GM18508 (cell line): ENCODE measurements at regions not wholly inside any gene's neighbourhood (a gene's known extent, or its start where the extent isn't known, plus 50 kb on each side); places are given as distances from the start of the nearest gene placed in this dataset.

Experiments used
- ATAC-seq: cut with Tn5 transposase; IDR thresholded peaks from one replicate; pipeline ENCODE4 v1.9.1; 2021; ENCODE audit warnings: moderate number of reproducible peaks; ENCODE audit not compliant: insufficient read depth, unreplicated experiment

DNA sequence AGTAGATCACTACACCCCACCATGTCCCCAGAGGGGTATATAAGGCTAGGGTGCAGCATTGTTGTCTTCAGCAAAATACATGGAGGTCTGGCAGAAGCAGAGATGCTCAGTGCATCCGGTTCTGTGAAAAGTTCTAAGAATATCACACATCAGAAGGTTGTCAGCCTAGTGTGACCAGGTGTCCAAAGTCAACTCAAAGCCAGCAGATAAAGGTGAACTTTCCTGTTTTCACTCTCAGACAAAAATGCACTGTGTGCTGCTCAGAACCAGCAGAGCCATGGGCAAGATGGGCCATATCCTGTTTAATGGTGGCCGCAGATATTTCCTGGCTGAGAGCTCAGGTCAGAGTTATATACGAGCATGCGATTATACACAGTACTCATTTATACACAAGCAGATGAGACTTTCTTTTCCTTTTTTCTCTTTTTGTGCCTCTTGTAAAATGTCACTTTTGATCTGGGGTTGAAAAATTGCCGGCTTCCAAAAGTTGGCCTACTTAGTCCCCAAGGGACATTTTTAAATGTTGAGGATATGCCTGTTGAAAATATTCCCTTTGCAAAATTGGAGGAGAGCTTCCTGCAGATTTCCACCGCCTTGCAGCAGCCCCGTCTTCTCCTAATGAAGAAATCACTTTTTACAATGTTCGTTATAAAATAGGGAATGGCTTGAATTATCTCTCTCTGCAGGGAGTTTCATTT, 425.6 kb upstream of the SALL1 start:
- no peak for ATAC-seq

DNA sequence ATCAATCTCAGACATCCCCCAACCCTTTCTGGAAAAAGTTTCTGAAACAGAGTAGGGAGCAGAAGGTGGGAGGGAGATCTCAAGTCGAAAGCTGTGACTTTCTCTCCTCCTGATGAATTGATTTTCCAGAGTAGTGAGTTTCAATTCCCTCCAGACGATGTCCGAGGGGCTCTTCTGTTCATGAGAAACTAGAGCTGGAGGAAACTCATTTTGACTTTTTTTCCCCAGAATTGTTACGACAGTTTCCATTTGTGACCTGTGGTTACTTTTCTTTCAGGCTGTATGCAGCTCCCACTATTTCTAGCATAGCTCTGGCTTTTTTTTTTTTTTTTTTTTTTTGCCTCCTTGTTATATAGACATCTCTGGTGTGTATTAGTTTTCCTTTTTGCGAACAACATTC, 422.1 kb upstream of the SALL1 start:
- no peak for ATAC-seq

DNA sequence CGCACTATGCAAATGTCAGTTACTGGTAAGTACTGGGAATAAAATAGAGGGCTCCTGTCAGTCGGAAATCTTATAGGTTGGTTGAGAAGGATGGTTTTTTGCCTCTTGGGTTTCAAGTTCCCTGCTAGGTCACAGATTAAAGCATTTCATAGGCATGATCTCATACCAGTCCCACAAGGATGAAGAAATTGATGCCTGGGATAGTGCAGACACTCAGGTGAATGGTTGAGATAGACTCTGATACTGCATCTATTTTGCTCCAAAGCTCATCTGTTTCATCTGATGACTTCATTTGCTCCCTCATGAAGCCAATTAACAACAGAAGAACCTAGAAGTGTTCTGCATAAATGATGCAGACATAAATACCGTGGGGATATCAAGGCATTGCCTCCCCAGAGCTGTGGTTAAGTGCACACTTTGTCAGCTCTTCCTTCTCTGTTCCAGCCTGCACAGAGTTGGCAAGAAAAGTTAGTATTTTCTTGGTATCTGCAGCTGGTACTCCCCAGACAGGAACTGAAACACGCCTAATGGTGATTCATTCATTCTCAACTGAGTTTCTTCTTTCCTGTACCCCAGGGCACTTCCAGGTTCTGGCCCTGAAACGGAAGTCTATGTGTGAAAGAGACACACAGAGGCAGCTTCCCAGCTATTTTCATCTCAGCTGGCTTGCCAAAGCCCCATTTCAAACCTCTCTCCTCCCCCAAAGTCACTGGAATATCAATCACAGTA, 418.3 kb upstream of the SALL1 start:
- peak; percentile 69 for ATAC-seq

DNA sequence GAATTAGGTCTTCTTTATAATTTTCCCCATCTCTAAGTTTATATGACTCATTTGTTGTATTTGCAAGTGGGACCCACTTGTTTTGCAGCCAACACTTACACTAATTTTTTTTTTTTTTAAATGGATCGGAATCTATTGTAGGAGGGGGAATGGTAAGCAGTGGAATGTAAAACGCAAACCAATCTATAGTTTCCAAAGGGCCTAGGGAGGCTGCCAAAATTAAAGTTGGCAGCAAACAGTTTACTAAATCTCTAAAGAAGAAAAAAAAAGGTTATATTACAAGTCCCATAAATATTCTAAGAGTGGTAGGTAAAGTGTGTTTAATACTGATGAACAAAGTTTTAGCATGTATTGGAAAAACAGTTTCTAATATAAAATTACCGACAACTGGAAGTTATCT, 416.8 kb upstream of the SALL1 start:
- ATAC-seq = no peak

DNA sequence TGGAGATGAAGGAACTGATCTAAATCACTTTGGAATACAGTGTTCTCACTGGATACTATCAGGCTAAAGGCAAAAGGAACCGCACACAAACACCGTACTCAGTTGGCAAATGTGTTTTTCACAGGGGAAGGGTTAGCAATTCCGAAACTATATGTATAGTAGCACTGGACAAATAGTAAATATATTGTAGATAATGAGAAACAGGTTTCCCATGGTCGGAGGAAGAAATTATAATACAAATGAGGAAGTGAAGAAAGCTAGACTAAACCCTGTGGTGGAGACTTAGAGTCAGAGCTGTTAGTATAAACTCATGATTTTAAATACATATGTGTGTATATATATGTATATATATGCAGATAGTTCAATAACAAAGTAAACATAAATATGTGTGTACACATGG, 414.1 kb upstream of the SALL1 start:
- ATAC-seq = peak; percentile 75

DNA sequence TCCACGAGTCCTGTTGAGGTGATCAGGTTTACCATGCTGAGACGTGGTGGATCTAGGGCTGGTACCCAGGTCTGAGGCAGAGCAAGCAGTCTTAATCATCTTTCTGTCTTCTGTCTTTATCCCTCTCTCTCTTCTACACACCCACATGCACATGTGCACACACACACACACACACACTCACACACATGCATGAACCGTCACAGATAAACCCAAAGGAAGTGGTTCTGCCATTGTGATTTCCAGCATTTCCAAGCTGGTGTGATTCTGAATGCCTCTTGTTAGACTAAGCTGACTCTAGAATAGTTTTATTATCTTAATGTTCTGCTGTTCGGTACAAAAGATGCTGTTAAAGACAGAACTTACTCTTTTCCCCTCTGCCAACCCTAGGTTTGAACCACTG, 411.8 kb upstream of the SALL1 start:
- no peak for ATAC-seq

DNA sequence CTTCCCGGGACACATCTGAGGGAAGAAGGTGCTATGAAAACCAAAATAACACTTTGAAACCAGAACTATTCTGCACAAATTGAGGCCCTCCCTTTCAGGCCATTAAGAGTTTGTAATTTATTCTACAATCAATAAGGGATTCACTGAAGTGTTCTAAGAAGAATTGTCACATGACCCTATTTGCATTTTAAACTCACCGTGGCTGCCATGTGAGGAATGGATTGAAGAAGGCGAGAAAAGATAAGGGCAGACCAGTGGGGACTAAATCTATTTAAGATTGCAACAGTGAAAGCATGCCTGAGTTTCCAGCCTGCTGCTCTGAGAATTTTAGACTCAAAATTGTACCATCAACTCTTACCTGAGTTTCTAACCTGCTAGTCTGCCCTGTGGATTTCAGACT, 408.8 kb upstream of the SALL1 start:
- no peak for ATAC-seq

DNA sequence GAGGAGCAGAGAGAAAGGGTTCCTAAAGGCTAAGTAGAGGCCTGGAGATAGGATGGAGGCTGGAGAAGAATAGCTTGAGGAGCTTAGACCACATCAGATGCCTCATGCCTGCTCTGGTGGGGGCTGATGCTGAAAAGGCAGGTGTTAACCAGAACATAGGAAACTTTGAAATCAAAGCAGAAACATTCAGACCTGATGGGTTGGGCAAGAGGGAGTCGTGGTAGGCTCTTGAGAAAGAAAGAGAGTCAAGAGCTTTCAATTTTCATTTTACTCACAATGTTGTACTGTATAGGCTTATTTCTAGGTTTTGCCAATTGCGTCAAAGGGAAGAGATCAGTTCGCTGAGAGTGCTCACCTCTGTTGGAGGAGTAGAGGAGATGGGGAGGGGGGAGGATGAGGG, 406.6 kb upstream of the SALL1 start:
- ATAC-seq = no peak

DNA sequence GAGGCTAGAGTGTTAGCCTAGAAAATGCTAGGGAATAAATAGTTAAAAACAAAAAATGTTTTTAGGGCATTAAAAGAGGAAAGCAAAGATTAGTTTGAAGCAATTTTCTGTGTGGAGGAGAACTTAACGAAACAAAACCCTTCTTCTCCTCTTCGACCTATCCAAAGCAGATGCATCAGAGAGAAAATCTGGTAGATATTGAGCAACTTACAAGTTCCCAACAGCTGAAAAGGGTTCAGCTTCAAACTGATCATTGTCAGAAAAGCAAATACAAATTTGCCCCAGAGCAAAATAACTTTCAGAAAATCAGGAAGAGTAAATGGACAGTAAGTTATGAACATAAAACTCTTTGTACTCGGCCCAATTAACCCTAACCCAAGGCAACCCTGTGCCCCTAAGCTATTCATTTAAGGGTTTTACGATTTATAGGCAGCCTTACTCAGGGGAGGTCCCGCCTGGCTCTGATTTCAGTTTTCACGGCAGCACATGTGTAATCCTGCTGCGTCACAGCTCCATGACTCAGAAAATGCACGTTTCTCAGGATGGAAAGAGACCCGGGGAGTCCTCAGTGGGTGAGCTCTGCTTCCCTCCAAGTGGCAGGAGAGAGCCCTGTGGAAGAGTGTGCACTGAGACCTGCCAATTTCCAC, 405.7 kb upstream of the SALL1 start:
- no peak for ATAC-seq

DNA sequence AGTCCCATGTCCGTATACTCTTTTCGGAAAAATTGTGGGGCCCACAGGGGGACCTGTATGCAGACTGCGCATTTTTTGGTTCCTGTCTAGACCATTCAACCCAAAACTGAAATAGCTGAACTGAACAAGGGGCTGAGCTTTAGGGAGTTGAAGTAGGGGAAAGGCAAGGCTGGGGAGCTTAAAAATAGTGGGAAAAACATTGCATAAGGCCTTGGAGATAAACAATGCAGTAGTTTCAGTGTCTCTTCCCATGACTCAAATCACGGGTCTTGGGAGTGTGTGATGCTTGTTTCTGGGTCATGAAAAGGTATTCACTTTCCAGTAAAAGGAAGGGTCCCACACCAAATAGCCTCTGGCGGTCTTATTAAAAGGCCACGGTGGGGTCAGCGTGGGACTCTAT, 402.8 kb upstream of the SALL1 start:
- ATAC-seq = no peak

DNA sequence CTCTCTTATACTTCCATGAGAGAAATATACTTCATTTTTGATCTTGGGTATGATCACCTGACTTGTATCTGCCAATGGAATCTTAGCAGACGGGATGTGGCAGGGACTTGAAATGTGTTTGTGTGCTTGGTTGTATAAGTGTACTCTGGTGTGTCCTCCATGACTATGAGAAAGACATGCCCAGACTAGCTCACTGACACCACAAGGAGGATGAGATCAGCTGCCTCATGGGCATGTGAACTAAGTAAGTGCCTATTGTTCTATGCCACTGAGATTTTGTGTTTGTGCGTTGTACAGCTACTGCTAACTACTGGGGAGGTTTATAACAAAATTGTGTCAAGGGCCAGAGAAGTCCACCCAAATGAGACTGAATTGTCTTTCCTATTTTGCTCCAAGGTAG, 402.2 kb upstream of the SALL1 start:
- ATAC-seq = no peak

DNA sequence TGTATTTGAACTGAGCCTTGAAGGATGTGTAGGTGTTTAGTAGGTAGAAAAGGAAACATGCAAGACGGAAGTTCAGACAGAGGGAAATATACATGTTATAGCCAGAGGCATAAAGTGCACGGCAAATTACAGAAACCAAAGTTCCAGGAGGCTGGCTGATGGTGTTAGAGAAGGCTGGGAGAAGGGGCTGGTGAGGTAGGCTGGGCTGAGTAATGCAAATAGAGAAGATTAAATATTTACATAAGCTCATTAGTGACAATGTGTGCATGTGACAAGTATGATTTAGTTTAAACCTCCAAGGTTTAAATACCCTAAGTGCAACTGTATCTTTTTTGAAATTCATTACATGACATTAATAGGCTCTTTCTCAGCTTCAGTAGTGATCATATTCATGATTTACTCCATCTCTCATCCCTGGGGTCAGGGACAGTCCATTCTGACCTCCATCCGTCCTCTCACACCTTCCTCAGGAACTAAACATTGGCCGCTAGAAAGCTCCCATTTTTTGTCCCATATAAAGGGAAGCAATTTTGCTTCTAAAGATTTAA, 399.8 kb upstream of the SALL1 start:
- no peak for ATAC-seq

DNA sequence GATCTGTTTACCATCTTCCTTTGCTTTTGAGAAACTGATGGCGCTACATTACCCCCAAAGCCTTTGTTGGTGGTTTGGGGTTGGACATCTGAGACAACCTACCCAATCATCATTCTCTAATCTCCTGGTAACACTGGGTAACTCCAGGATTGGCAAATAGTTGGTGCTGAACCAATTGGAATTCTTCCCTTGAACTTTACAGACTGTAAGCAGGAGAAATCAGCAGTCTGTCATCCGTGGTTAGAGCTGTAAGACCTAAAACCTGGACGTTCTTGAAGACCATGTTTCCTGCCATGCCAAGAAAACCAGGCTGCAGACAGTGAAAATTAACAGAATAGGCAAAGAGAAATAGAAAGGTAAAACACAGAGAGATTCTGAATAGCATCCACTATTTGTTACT, 398.8 kb upstream of the SALL1 start:
- ATAC-seq = no peak

DNA sequence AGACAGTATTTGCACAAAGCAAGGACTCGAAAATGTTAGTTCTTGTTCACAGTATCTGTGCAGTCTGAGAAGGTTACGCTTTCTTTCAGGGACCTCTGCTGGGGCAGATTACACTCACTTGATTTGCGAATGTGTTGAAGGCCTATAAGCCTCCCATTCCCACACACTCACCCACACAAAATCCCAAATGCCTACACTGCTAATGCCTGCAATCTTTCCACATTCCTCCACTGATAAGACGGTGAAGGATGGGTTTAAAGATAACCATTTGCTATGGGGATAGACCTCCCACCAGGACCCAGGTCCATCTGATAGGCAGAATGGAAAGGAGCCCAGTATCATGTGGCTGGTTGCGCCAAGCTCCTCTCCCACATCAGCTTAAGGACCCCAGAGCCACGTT, 394.9 kb upstream of the SALL1 start:
- no peak for ATAC-seq

DNA sequence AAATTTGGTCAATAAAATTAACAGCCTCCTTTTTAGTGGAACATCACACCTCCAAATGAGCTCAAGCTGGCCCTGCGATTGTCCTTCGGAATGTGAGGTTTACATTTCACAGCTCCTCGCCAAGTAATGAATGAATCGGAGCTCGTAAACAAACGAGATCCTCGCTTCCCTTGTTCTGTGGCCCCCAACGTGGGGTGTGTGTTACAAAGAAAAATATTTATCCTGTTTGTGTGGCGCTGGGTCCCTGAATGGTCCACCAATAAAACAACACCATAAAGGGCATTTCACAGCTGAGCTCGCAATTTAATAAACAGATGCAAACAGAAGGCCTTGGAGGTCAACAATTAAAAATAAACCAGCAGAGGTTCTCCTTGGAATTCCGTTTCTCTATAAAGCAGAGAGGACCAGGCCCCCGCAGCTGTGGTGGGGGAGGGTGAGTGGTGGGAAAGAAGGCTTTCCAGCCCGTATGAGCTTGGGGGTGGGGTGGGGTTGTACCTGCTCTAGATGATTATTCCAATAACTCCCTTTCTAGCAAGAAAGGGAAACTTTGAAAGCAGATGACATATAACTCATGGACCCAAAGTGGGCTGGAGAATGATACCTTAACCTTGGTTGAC, 393.9 kb upstream of the SALL1 start:
- no peak for ATAC-seq

DNA sequence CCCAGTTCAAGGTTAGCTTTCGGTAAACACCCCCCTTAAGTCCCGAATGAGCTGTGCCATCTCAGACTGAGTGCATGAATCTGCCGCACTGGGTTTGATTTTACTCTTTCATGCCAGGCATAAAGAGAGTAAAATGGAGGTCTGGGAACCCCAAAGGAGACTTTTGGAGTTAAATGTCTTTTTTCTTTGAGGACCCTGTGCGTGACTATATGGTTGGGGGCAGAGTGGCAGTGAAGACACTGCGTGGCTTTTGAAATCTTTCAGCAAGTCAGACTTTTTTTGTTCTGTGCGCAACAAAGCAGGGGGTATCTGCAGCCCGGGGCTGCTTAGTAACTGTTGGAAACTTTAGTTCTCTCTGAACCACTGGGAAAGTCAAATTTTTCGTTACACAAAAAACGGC, 392.9 kb upstream of the SALL1 start:
- ATAC-seq = no peak

DNA sequence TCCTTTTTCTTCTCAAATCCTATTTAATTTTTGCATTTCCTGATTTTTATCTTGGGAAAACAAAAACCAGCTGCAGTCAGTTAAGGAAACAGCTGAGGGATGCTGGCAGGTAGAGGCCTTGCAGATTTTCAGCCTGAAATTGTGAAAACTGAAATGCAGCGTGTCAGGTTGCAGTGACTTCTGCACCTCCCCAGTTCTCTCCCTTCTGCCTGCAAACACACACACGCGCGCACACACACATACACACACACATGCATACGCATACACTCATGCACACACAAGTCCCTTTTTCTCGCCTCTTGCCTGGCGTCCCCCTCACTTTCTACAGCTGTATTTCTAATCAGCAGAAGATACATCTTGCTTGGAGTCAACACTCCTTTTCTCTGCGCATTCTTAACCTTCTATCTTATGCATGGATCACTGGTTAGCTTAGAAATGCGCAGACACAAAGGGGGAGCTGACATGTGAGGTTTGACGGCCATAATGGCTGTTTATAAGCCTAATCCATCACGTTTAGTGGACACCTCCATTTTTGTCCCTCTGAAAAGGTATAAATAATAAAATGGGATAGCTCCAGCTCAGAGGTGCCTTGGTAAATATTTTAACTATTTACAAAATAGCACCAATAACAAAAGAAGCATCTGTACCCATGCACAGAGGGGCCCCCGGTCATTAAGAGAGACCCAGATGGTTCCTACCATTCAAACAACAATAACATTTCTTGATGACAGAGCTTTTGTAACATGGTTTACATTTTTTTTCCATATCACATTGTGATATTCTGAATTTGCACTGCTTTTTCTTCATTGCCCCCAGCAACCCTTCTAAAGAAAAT, 392.1 kb upstream of the SALL1 start:
- no peak for ATAC-seq

DNA sequence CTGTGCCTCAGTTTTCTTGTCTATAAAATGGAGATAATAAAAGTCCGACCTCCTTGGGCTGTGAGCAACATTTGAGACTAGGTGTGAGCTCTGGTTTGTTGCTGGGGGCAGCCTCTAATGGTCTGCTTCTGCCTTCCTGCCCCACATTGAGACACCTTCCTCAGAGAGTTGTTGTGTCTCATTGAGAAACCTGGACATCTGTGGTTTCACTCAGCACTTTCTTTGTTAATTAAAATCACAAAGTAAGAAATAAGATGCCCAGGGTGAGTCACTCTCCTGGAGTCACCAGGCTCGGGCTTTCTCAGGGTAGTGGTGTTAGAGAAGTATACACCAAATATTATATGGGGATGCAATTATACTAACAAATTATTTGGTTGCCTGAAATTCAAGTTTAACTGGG, 389.2 kb upstream of the SALL1 start:
- no peak for ATAC-seq

DNA sequence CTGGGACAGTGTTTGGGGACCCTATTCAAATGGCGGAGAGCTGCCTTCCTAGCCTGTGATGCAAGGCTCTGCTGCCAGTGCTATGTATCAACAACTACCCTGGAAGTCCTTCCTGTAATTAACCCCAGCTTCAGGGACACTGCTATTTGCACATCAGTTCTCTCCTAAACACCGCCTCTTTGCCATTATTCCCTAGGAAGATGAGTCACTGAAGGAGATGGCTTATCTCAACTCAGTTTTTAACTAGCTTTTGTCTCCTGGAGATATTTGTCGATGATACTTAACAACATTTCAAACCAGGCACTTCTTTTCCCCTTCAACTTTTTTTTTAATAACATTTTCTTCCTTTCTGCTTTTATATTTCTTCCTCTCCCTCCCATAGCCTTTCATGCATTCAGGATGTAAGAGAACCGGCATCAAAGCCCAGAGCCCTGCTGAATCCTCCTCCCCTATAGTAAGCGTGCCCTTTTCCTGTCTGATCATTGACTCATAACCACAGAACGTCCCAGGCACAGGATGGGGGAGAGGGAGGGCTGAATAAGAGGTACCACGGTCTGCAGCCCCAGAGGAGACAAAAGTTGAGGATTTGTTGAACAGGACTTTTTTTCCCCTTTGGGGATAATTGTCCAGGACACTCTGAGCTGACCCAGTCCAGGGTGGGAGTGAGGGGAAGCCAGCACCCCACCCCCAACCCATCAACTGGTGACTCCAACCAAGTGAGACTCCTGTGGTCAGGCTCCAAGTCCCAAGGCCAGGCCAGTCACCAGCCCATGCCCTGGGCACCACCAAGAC, 387.8 kb upstream of the SALL1 start:
- no peak for ATAC-seq
